ENCODE measurements at regions not wholly inside any gene's neighbourhood (a gene's known extent, or its start where the extent isn't known, plus 50 kb on each side); places are given as distances from the start of the nearest gene placed in this dataset.

DNA sequence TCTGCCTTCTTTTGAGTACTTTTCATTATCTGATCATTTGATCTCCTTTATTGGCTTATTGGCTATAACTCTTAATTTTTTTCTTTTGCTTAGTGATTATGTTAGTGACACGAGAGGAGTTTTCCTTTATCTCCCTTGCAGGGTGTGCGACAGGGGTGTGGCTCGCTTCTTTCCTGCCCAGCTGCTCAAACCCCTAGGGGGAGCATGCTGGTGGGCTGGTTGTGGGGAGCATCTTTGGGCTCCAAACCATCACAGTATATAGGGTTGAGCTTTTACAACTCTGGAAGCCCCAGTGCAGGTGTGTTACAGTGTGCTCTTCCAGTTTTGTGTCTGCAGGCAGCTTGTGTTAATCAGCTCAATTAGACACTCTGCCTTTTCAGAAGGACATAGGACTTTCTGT lies 357.0 kb upstream of the TMEFF2 start:
- BruUV-seq (replicated peaks), result no TSS peak
- H3K27me3 ChIP-seq (ENCODE audit: control insufficient read depth in 2 of 2, insufficient read depth in 2 of 2, low read length in 2 of 2), result no peaks in the 10 kb centered on the region
- TF ChIP-seq FOS (IDR thresholded peaks at IDR 0.05; ENCODE audit: borderline replicate concordance, insufficient read depth, low read length), result no peak
- TF ChIP-seq GATA2 (IDR thresholded peaks at IDR 0.05; ENCODE audit: insufficient read depth, insufficient read length, low read depth, low read length), result no peak
- TF ChIP-seq, protein P1, sequence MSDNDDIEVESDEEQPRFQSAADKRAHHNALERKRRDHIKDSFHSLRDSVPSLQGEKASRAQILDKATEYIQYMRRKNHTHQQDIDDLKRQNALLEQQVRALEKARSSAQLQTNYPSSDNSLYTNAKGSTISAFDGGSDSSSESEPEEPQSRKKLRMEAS (IDR thresholded peaks at IDR 0.05; ENCODE audit: insufficient read depth, insufficient read length), result no peak
- TF ChIP-seq POLR2AphosphoS5 (IDR thresholded peaks at IDR 0.05; ENCODE audit: insufficient read depth, low read depth, low read length), result no peak
- TF ChIP-seq CTCF (IDR thresholded peaks at IDR 0.05; ENCODE audit: extremely low read depth in 1 of 2, insufficient read depth in 1 of 2, low read depth in 1 of 2, low read length in 2 of 2), result no peak
- no peak for TF ChIP-seq JUN (IDR thresholded peaks at IDR 0.05; ENCODE audit: borderline replicate concordance, insufficient read depth, insufficient read length, low read depth)
- no peak for TF ChIP-seq MYC (IDR thresholded peaks at IDR 0.05; ENCODE audit: low read depth, low read length)
- TF ChIP-seq EZH2 (IDR thresholded peaks at IDR 0.05; ENCODE audit: borderline replicate concordance, low read depth, low read length, severe bottlenecking), result no peak
- TF ChIP-seq POLR2A (IDR thresholded peaks at IDR 0.05; ENCODE audit: low read depth, low read length), result no peak
- H3K27ac ChIP-seq (ENCODE audit: insufficient read depth, low read depth, low read length), result no peak overlapping the region
- POLR2A ChIA-PET, result no interaction called here
- H3K4me1 ChIP-seq (ENCODE audit: control insufficient read depth, extremely low read depth, insufficient read depth, low read length), result no peaks in the 10 kb centered on the region
- H3K9ac ChIP-seq (replicated peaks; ENCODE audit: extremely low read depth, insufficient read depth, low read length), result no peak overlapping the region
- H4K20me1 ChIP-seq (replicated peaks; ENCODE audit: control insufficient read depth, extremely low read depth, insufficient read depth, low read length), result no peaks in the 10 kb centered on the region
- DNase-seq (ENCODE audit: low read depth, low spot score) (no peak), FAIRE-seq (no peak)
- H2AFZ ChIP-seq (ENCODE audit: low read depth, low read length), result no peak overlapping the region
- no peak overlapping the region for H3K4me3 ChIP-seq (replicated peaks in 1 of 3; ENCODE audit: insufficient read depth in 1 of 3, low read depth in 1 of 3, low read length in 3 of 3)
- no peaks in the 10 kb centered on the region for H3K79me2 ChIP-seq (ENCODE audit: control insufficient read depth, insufficient read depth, low read length)
- no peaks in the 10 kb centered on the region for H3K9me3 ChIP-seq (replicated peaks; ENCODE audit: control insufficient read depth, insufficient read depth, low read length)
- CTCF ChIA-PET, result no interaction called here
- intact Hi-C loops (cut with micrococcal nuclease), result no loop called here
- no peak overlapping the region for H3K4me2 ChIP-seq (ENCODE audit: insufficient read depth, low read length)
- no peaks in the 10 kb centered on the region for H3K36me3 ChIP-seq (ENCODE audit: control insufficient read depth in 2 of 2, extremely low read depth in 1 of 2, insufficient read depth in 2 of 2, low read length in 2 of 2)
- H3K9me1 ChIP-seq (replicated peaks; ENCODE audit: control insufficient read depth, extremely low read depth, insufficient read depth, low read length), result no peaks in the 10 kb centered on the region
- dilution Hi-C loops (cut with MboI; ENCODE audit: extremely low pct_ligation_motif_present, low sequenced_read_pairs), result no loop called here

All from endothelial cell of umbilical vein (primary cell).